NCI-H345 treated with DMSO at 0.1 percent for 48 hours (cell line): ENCODE measurements at regions not wholly inside any gene's neighbourhood (a gene's known extent, or its start where the extent isn't known, plus 50 kb on each side); places are given as distances from the start of the nearest gene placed in this dataset.

ENCODE experiments used
- DNase-seq: peaks from one replicate; lab custom pipeline; 2025; ENCODE audit not compliant: unreplicated experiment; lab: John Stamatoyannopoulos, UW

DNA sequence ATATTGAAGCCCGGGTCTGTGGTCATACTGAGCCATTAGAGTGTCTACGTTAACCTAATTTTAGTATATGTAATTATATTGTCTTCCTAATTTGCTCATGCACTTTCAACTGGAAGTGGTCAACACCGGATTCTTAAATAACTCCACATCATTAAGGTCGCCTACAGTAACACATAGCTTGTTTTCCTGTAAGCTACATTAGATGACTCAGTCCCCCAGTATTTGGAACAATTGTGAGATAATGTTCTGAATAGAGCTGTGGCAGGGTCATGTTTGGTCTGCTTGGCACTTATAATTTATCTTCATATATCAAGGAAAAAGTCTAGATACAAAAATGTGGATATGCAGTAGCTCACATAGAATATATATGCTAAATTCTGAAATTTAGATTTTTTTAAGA lies 486.2 kb downstream of the IGSF11 start:
- no peak for DNase-seq

DNA sequence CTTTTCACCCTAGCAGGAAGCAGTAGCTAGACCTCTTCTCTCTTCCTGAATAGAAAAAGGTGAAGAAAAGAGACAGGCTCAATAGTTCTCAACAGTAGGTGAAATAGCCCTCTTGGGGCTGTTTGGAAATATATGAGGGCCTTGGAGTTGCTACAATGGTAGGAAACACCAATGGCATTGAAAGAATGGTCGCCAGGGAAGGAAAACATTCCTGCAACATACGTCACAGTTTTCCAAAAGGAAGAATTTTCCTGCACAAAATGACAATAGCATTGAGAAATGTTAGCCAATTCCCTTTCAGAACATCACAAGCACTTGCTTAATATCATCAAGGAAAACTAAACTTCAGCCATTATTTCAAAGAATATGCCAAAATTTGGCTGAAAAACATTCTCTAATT lies 484.5 kb downstream of the IGSF11 start:
- DNase-seq, result no peak

DNA sequence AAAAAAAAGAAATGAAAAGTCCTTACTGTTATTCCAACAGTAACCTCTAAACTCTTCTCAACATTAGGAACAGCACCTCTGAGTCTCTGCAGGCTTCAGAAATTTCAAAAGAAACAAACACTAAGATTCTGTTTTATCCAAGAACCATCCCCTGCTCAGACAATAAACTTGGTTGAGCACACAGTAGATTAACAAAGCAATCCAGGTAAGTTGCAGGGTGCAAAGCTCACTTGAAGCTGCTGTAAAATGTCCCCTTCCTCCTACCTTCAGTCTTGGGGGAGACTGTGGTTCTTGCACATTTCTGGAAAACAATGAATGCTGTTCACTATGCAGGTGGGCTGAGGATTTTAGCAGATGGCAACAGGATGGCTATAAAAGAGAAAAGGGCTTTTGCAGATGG lies 484.1 kb downstream of the IGSF11 start:
- DNase-seq, result no peak

DNA sequence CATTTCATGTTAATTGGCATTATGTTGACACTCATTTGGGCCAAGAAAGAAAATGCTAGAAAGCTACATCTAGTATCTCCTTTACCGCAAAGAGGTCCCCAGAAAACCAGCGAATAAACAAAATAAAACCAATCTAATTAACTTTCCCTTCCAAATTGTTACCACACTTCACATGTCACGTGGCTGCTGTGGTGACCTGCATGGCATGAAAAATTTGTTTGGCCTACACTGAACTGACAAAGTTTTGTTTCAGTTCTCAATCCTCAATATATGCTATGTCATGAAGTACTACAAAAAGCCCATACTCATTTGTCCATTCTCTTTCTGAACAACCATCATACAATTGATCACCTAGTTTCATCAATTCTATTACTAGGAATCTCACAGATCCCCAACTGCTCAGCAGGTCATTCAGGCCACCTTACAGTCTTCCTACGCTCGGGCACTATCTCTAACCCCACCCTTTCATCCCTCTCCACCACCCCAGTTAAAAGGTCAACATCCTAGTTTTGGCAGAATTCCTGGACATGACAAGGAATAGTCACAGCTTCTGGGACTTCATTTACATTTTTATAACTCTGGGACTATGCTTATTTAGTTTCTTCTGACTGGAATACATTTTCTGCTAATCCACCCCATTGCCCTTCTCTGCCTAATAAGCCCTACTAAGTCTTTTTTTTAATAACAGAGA lies 480.4 kb downstream of the IGSF11 start:
- no peak for DNase-seq

DNA sequence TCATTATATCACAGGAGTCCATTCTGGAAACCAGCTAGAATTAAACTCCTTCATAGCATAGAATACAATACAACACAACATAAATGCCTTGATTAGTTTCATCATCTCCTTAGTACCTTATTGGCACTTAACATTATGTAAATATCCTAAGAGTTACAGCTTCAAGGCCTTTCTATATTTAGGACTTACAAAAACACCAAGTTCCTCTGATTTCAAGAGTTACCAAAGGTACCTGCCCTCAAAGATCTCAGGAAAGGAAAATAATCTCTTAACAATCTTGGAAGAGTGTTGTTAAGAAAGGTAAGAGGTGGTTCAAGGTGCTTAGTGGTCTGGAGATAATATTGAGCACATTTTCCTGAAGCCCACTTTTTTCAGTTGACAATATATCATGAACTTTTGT lies 477.7 kb downstream of the IGSF11 start:
- no peak for DNase-seq

DNA sequence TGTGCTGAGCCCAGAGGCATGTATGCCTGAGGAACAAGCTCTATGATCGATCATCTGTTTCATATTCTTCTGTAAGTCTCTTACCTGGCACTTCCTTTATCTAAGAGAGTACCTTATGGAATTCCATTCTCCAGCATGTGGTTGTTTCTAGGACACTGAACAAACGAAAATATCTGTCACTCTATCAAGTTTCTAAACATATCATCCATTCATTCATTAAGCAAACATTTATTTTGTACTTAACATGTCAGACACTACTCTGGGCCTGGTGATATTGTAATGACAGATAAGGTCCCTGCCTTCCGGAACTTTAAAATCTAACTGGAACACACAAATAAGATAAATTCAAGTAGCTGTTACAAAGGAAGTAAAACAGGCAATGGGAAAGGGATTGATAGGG lies 477.1 kb downstream of the IGSF11 start:
- DNase-seq, result no peak

DNA sequence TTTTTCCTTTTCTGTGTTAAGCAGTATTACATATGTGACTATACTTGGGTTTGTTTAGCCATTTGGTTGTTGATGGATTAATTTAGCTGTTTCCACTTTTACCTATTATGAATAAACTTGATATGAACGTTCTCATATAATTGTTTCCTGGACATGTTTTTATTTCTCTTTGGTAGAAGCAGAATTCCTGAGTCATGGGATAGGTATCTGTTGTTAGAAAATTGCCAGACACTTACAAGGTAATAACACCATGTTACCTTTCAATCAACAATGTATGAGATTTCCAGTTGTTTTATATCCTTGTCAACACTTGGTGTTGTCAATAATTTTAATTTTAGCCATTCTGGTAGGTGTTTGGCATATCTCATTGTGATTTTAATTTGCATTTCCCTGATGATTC lies 475.4 kb downstream of the IGSF11 start:
- no peak for DNase-seq

DNA sequence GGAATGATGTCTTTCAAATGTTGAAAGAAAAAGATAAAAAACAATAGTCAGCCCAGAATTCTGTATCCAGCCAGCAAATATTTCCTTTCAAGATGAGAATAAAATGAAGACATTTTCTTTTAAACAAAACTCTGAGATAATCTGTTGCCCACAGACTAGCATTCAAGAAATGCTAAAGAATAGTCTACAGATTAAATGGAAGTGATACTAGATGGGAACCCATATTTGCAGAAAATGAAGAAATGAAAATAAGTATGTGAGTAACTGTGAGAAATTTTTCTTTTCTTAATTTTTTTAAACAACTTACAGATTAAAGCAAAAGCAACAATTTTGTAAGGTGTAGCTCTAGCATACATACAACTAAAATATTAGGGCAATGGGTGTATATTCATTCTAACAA lies 469.8 kb downstream of the IGSF11 start:
- no peak for DNase-seq

DNA sequence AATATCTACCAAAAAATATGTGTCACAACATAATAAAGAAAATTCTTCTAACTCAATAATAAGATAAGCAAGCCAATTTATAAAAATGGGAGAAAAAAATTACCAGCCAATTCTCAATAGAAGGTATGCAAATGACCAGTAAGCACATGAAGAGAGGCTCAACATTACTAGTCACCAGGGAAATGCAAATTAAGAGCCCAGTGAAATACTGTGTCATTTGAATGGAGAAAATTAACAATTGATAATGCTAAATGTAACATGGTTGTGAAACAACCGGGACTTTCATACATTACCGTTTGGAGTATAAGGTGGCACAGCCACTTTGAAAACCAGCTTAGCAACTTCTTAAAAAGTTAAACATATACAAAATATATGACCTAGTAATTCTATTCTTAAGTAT lies 460.7 kb downstream of the IGSF11 start:
- no peak for DNase-seq

DNA sequence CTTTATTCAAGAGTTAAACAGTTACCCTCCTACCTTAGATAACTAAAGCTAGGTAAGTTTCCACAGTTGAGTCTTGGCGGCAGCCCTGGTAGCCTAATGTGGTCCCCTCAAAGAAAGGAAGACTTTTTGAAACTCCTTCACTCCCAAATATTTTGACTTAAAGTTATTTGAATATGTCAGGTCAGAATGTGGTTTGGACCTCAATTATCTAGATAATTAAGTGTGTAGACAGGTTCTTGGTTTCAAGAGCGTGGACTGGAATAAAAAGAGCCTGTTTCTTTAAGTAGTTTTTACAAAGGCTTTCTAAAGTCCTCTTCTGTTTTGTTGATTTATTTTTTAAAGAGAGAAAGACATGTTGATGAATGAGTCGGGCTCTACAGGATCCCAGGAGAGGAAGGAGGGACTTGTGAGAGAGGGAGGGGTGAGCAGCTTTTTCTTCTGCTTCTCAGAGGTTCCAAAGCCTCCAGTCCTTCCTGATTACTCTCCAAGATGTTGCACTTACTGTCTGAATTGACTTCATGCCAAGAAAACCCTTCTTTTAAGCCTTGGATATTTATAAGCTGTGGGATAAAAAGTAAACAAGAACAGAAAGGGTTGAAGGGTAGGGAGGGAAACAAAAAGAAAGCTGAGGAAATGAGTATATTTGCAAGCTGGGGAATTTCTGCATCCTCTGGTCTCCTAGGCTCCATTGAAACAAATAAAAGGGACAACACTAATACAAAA lies 457.4 kb downstream of the IGSF11 start:
- DNase-seq, result no peak

DNA sequence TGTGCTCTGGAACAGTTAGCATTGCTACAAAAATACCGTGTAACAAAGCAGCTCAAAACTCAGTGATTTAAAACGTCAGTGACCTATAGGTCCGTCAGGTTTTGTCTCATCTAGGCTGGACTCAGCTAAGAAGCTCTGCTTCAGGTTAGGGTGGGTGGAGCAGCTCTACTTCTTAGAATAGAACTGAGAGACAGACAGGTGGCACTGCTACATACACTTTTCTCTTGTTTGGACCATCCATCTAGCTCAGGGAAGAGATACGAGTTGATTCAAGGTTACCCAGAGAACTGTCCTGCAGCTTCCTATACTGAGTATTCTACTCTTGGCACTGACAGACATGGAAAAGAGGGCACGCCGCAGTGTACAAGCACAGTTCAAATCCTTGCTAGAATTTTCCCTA lies 456.1 kb downstream of the IGSF11 start:
- no peak for DNase-seq

DNA sequence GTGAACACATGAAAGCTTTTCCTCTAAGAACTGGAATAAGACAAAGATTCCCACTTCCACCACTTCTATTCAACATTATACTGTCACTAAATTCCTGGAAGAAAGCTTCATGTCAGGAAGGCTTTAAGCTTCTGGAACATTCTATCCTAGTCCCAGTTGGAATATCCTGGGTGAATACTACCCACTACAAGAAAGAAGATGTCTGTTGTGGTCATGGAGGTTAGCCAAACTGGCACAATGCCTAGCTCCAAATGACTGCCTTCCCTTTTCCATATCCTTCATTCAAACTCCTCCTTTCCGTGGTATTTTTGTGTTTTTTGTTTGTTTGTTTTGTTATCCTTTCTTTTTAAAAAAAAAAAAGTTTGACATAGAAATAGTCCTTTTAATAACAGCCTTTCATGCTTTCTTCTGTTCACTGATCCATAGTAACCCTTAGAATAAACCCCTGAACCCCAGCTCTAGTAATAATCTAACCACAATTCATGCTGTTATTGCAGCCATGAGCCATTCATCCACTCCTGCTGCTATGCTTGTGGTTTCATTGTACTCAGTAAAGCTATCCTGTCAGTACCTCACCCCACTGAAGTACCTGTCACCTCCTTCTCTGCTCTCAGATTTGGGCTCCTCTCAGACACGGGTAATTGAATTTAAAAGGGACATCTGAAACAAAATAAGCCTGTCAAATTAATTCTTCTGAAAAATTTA lies 447.5 kb downstream of the IGSF11 start:
- DNase-seq, result no peak

DNA sequence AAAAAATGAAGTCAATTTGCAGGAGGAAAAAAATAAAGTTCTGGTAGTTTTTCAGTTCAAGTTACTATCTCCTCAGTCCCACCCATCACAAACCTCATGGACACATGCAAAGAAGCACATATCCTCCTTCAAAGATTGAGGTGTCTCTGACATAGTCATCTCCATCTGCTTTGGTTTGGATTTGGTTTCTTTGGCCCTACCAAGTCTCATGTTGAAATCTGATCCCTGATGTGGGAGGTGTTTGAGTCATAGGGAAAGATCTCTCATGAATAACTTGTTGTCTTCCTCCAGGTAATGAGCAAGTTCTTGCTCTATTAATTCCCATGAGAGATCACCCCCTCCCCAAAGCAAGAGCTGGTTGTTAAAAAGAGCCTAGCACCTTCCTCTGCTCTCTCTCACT lies 446.8 kb downstream of the IGSF11 start:
- DNase-seq, result no peak

DNA sequence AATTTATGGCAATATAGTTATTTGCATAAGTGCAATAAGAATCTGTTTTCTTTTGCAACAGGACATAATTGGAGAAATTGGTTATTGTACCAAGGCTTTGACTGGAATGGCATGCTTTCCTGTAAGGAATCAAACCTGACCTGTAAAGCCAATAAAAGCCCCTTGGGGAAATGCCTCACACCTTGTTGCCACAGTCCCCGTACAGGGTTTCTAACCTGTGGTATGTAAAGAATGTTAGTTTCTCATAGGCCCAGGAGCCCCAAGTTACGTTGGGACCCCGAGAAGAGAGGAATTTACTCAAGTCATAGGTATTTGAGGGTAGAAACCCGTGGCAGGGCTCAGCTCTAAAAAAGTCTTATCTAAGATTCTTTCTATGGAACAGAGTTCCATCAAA lies 441.4 kb downstream of the IGSF11 start:
- no peak for DNase-seq

DNA sequence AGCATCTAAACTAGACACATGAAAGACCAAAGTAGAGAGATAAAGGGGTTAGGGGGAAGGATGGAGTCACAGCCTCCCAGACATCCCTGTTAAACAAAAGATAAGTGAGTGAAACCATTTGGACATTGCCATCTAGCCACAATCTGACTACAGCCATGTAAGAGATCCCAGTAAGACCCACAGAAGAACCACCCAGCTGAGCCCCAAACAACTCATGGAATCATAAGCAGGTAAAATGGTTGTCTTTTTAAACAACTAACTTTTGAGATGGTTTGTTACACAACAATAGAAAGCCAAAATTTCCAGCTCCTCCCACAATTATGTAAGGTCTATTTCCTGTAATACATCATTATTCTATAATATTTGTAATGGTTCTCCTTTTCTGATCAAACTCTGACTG lies 437.5 kb downstream of the IGSF11 start:
- no peak for DNase-seq

DNA sequence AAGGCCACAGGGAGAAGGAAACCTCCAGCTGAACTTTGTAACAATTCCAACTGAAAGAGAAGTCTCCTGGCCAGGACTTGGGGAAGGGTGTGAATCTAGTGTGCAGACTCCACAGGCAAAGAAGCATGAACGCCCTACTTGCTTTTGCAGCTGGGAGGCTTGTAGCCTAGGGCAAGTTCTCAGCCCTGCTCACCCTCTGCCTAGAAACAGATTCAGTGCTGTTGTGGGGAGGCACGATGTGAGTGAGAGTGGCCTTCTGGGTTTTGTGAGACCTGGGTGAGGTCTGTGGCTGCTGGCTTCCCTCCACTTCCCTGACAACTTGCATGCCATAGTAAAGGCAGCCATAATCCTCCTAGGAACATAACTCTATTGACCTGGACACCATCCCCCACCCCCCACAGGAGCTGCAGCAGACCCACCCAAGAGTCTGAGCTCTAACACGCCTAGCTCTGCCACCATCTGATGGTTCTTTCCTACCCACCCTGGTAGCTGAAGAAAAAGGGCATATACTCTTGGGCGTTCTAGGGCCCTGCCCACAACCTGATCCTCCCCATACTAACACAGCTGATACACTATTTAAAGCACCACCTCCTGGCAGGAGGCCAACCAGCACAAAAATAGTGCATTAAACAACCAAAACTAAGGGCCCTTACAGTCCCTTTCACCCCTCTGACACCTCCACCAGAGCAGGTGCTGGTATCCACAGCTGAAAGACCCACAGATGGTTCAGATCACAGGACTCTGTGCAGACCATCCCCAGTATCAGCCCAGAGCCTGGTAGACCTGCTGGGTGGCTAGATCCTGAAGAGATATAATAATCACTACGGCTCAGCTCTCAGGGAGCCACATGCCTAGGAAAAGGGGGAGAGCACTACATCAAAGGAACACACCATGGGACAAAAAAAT lies 426.5 kb downstream of the IGSF11 start:
- no peak for DNase-seq

DNA sequence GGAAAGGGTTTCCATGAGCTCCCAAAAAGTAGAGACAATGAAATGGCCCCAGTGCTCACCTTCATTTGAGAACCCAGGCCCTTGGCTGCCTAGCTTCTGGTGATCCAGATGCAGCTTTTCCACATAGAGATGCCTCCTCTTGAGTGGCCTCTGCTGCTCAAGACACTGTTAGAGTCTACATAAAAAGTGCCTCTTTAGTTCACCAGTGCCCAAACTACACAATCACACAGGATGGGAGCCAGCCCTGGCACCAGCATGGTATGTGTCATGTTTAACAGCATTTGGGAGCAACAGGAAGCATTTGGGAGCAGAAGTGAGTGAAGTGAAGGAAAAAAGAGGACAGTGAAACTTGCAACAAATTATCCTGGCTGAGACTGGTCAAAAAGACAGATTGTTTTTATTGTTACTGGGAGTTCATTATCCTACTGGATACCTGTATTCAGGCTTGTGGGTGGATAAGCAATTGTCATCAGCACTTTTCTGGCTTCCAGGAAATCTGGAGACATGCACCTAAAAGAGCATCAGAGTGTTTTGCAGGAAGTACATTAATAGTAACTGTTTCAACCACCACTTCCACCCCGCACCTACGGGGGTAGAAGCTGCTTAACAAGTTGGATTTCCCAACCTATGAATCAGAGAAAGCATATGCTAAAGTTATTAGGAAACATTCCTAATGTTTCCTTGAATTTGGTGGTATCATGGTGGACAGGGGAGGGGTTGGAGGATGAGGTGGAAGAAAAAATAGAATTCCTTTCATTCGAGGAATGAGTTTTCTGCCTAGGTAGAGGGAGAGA lies 416.2 kb downstream of the IGSF11 start:
- DNase-seq, result no peak

DNA sequence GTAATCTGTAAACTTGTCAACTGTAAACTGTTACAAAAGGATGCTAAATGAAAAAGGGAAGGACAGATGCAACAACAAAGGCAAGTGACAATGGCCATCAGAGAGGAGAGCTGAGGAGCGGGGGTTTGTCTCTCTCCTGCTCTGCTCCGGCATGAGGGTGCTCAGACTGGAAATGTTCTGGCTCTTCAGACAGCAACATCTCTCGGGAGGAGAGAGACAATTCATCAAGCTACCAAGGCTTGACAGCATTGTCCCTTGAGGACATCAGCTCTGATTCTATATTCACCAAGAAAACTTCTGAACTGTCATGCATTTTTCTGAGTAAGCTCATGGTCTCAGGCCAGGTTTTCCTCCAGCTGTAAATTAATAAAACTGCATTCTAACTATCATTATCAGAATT lies 408.2 kb downstream of the IGSF11 start:
- no peak for DNase-seq

DNA sequence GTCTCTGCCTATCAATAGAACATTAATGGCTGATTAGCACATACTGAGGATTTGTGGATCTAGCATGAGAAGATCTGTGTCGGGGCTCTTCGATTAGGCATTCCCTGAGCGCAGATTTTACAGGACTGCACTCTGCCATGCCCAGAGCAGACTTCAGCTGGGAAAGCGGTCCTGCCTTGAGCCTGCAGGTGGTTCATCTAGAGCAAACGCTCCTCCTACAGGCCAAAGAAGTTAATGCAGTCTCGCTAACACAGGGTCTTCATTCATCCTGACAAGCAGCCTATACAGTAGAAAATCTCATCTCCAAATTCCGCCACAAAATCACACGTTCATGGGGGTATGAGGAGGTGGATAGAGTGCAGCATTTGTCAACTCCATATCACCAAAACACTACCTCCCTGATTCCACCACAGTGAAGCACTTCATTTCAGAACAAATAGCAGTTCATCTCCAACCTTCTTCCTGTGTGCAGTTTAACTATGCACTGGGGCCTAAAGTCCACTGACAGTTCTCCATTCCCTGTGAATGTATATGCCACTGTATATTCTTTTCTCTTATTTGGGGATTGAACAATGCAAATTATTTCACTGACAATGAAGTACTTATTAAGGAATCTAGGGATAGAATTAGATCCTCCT lies 405.8 kb downstream of the IGSF11 start:
- peak; percentile 39 for DNase-seq

DNA sequence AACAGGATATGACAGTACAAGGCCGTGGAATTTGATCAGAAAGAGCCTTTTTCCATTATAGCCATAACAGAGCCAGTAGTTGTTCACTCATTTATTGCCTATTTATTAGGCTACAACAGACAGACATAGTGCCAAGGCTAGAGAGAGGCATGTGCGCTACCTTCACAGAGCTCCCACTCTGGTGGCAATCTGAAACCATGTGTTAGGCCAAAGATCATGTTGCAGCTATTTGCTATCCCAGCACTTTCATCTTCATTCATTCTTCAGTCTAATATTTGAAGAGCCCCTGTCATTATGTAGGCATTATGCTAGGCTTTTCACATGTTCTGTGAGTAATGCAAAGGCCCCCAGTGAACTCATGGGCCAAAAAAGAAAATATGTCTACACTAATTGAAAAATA lies 404.8 kb downstream of the IGSF11 start:
- no peak for DNase-seq
